B cell (primary cell): ENCODE measurements at regions not wholly inside any gene's neighbourhood (a gene's known extent, or its start where the extent isn't known, plus 50 kb on each side); places are given as distances from the start of the nearest gene placed in this dataset.

Experiments
- EZH2 ChIP-seq: IDR thresholded peaks from 2 replicates; pipeline ENCODE4 v1.6.1; 2012; ENCODE audit warnings: borderline replicate concordance, low read depth, mild to moderate bottlenecking, moderate library complexity, low read length; ENCODE audit not compliant: insufficient read depth, poor library complexity, severe bottlenecking
- TF ChIP-seq, protein P1 (sequence below): fragments of 200-600 bp; IDR thresholded peaks from one replicate; pipeline ENCODE4 v1.8.0; 2022; ENCODE audit warnings: antibody characterized with exemption, mild to moderate bottlenecking

GRCh38 chr17:69643686-69644085 lies 229.2 kb downstream of the MAP2K6 start:
- TF ChIP-seq EZH2, result no peak
- TF ChIP-seq, protein P1, sequence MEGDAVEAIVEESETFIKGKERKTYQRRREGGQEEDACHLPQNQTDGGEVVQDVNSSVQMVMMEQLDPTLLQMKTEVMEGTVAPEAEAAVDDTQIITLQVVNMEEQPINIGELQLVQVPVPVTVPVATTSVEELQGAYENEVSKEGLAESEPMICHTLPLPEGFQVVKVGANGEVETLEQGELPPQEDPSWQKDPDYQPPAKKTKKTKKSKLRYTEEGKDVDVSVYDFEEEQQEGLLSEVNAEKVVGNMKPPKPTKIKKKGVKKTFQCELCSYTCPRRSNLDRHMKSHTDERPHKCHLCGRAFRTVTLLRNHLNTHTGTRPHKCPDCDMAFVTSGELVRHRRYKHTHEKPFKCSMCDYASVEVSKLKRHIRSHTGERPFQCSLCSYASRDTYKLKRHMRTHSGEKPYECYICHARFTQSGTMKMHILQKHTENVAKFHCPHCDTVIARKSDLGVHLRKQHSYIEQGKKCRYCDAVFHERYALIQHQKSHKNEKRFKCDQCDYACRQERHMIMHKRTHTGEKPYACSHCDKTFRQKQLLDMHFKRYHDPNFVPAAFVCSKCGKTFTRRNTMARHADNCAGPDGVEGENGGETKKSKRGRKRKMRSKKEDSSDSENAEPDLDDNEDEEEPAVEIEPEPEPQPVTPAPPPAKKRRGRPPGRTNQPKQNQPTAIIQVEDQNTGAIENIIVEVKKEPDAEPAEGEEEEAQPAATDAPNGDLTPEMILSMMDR, result no peak
